Stimulated activated CD8-positive, alpha-beta memory T cell treated with anti-CD3 and anti-CD28 coated beads, Interleukin-15, amount 100 ng/mL, for 1 hour (primary cell): ENCODE measurements at regions not wholly inside any gene's neighbourhood (a gene's known extent, or its start where the extent isn't known, plus 50 kb on each side); places are given as distances from the start of the nearest gene placed in this dataset.

Experiments
- DNase-seq: peaks from one replicate; pipeline ENCODE4 v3.0.0-alpha.2; 2020; ENCODE audit warnings: low read depth

GRCh38 chr17:79150035-79150733, 75.6 kb downstream of the ENGASE start:
- no peak for DNase-seq

DNA sequence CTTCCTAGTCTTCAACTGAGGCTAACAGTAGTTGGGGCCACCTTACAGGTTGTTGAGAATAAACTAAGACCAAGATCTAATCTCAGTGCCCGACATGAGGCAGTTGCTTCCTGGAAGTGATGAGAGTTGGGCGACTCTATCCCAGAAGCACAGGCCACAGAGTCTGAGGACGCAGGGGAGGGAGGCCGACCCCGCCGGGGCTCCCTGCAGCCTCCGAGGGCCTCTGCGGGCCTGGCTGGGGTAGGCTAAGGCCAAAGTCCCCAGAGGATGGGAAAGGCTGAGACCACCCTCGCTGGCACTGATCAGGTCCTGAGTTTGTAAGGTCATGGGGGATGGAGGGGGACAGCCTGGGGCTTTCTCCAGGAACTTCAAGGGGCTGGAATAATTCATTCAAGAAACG, 74.0 kb downstream of the ENGASE start:
- no peak for DNase-seq

GRCh38 chr17:79147746-79148506, 73.3 kb downstream of the ENGASE start:
- DNase-seq, result no peak

- DNase-seq, result no peak
Measured at GRCh38 chr17:79146562-79146961, 71.9 kb downstream of the ENGASE start.

GRCh38 chr17:79145548-79145947, 70.9 kb downstream of the ENGASE start:
- DNase-seq, result no peak

GRCh38 chr17:79144133-79144532, 69.5 kb downstream of the ENGASE start:
- DNase-seq, result no peak

GRCh38 chr17:79142375-79142774, 67.8 kb downstream of the ENGASE start:
- DNase-seq, result no peak

DNA sequence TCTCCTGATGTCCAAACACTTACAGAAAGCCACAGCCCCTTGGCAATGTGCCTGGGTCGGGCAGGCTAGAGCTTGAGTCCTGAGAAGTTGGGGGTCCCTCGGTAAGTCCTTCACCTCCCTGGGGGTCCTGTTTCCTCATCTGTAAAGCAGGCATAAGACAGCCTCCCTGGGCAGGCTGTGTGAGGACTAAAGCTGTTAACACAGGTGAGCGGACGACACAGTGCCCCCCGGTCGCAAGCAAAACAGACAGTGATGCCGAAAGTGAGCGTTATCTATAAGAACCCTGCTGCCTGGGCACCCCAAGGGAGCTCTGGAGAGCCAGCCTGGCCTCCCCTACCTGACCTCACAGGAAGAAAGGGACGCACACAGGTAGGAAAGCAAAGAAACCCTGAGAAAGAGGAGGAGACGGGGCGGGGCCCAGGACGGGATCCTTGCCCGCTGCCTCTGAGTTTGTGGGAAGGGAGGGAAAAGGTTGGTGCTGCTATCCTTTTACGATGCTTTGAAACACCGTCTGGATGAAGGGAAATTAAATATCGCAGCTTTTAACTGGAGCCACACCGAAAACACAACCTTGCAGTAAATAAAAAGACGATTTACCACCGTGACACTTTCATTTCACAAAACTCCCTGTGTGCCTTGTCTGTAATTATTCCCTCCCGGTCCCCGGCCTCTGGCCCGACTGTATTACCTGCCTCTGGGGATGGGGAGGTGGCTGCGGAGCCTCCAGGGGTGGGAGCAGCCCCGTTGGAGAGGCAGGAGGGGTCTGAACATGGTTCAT, 67.1 kb downstream of the ENGASE start:
- no peak for DNase-seq

- DNase-seq, result no peak
Measured at GRCh38 chr17:79138826-79139225, 64.2 kb downstream of the ENGASE start.

DNA sequence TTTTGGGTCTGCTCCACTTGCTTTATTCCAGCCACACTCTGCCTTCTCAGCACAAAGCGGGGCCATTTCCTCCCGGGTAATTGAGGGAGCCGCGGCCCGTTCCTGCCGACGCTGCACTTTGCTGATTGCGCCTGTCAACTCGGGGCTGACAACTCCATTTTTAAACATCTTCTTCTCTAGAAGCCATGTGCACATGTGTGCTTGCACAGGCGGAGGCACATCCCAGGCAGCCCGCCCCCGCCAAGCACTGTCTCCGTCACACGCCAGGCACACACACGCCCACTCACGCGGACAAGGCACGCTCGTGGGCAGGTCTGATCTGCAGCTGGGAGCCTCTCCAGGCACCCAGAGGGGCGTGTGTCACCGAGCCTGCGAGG, 63.2 kb downstream of the ENGASE start:
- no peak for DNase-seq

GRCh38 chr17:79137015-79137788, 62.6 kb downstream of the ENGASE start:
- DNase-seq, result no peak

- DNase-seq, result no peak
Measured at GRCh38 chr17:79136596-79136995, 62.0 kb downstream of the ENGASE start.
